ENCODE measurements at regions not wholly inside any gene's neighbourhood (a gene's known extent, or its start where the extent isn't known, plus 50 kb on each side); places are given as distances from the start of the nearest gene placed in this dataset.

DNA sequence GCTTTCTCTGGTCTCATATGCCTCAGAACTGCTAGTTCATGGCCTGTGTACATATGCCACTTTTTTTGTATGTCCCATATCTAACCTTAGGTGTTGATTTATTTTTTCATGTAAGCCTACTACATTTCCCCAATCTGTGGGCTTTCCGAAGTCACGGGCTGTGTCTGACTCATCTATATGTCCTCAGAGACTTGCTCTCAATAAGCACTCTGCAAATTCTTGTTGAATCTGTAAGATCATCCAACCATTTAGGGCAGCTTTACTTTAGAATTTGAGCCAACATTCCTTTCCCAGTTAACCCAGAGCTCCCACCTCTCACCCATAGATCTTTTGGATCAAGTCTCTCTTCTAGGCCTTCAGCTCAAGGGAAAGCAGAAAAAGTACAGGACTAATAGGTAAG is 263.4 kb downstream of the SEC61B start:
- no peak for DNase-seq
- H3K9ac ChIP-seq (ENCODE audit: insufficient read depth in 1 of 2, low read length in 2 of 2) = no peak overlapping the region
- peaks cover 0 to 8% (median 0%) of the 10 kb centered on the region in 5 donors for H3K4me1 ChIP-seq (ENCODE audit: control insufficient read depth in 5 of 5, insufficient read depth in 5 of 5, low read length in 5 of 5)
- WGBS, 2 donors = 67 to 95% methylated on average over 2 of the region's 2 CpGs
- no peak for ATAC-seq (ENCODE audit: insufficient read depth, low FRiP score)
- H3K27ac ChIP-seq (ENCODE audit: low read depth in 1 of 2, low read length in 1 of 2) = no peak overlapping the region
- TF ChIP-seq, protein P1, sequence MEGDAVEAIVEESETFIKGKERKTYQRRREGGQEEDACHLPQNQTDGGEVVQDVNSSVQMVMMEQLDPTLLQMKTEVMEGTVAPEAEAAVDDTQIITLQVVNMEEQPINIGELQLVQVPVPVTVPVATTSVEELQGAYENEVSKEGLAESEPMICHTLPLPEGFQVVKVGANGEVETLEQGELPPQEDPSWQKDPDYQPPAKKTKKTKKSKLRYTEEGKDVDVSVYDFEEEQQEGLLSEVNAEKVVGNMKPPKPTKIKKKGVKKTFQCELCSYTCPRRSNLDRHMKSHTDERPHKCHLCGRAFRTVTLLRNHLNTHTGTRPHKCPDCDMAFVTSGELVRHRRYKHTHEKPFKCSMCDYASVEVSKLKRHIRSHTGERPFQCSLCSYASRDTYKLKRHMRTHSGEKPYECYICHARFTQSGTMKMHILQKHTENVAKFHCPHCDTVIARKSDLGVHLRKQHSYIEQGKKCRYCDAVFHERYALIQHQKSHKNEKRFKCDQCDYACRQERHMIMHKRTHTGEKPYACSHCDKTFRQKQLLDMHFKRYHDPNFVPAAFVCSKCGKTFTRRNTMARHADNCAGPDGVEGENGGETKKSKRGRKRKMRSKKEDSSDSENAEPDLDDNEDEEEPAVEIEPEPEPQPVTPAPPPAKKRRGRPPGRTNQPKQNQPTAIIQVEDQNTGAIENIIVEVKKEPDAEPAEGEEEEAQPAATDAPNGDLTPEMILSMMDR (IDR thresholded peaks at IDR 0.05; ENCODE audit: control extremely low read depth, extremely low read depth) = no peak
- no peak overlapping the region for H3K4me3 ChIP-seq
- peaks cover 0 to 3% (median 0%) of the 10 kb centered on the region in 4 donors for H3K9me3 ChIP-seq (ENCODE audit: control insufficient read depth in 4 of 4, insufficient read depth in 3 of 4, low read length in 3 of 4)
- H3K27me3 ChIP-seq (ENCODE audit: control insufficient read depth in 3 of 3, insufficient read depth in 3 of 3, low read length in 2 of 3) = peaks cover 0 to 41% (median 0%) of the 10 kb centered on the region in 3 donors
- no peaks in the 10 kb centered on the region for H3K36me3 ChIP-seq (ENCODE audit: control insufficient read depth in 4 of 4, insufficient read depth in 4 of 4, low read length in 4 of 4)

DNA sequence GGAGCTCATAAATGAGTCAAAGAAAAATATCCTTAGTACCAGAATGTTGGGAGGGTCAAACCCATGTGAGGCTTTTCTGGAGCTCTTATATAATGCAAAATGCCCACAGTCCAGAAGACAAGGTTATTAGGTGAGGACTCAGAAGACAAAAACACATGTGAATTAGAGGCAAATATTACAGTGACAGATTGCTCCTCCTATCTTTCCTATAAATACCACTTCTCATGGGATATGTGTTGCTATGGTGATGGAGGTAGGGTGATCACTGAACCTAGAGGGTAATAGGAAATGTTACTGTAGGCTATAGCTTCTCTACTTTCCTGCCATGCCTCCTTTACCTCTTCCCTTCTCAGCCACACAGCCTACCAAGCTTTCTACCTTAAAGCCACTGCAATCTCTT is 264.6 kb downstream of the SEC61B start:
- Histone ChIP-seq H3K9ac (ENCODE audit: insufficient read depth in 1 of 2, low read length in 2 of 2) (no peak overlapping the region), H3K9me3 (ENCODE audit: control insufficient read depth in 4 of 4, insufficient read depth in 3 of 4, low read length in 3 of 4) (peaks cover 0 to 3% (median 0%) of the 10 kb centered on the region in 4 donors), H3K4me3 (no peak overlapping the region), H3K27ac (ENCODE audit: low read depth in 1 of 2, low read length in 1 of 2) (no peak overlapping the region), H3K27me3 (ENCODE audit: control insufficient read depth in 3 of 3, insufficient read depth in 3 of 3, low read length in 2 of 3) (peaks cover 0 to 29% (median 0%) of the 10 kb centered on the region in 3 donors), H3K4me1 (ENCODE audit: control insufficient read depth in 5 of 5, insufficient read depth in 5 of 5, low read length in 5 of 5) (peaks cover 0 to 8% (median 0%) of the 10 kb centered on the region in 5 donors), H3K36me3 (ENCODE audit: control insufficient read depth in 4 of 4, insufficient read depth in 4 of 4, low read length in 4 of 4) (no peaks in the 10 kb centered on the region)
- ATAC-seq (ENCODE audit: insufficient read depth, low FRiP score) (no peak), DNase-seq (no peak)
- TF ChIP-seq, protein P1 (IDR thresholded peaks at IDR 0.05; ENCODE audit: control extremely low read depth, extremely low read depth) = no peak

DNA sequence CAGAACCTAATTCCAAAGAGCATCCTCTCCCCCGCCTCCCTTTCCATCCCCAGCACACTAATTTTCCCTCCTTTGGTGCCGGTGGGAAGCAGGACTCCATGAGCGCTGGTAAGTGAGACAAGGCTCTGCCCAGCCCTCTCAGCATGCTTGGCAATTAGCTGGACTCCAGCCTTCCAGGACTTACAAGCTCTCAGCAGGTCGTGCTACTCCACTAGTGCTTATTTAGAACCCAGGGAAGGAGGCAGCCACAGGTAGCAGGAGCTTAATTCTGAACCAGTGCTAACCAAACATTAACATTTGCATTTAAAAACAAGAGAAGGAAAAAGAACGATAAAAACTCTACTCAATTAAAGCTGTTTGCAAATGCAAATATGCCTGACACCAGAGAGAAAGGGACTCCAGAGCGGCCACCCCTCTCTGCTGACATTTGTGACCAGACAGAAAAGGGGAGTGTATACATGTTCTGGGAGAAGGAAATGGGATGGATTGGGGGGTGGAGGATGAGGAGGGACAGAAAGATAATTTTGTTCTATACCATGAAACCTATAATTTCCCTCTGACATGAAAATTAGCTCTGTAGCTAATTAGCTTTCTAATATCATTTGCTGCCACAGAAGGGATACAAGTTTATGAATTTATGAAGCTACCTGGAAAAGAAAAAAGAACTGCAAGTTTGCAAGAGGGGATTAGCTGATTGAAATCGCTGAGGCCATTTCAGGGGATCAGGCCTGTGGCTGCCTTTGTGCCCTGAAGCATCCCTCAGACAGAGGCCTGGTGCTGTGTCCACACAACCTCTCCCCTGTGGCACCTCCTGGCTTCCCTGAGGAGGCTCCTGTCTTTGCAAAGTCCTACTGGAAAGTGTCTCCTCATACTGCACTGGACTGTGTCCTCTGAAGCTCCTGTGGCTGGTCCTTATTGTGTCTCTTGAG is 266.3 kb downstream of the SEC61B start:
- peaks cover 0 to 8% (median 0%) of the 10 kb centered on the region in 5 donors for H3K4me1 ChIP-seq (ENCODE audit: control insufficient read depth in 5 of 5, insufficient read depth in 5 of 5, low read length in 5 of 5)
- H3K27me3 ChIP-seq (ENCODE audit: control insufficient read depth in 3 of 3, insufficient read depth in 3 of 3, low read length in 2 of 3) = peaks cover 0 to 28% (median 0%) of the 10 kb centered on the region in 3 donors
- ATAC-seq (ENCODE audit: insufficient read depth, low FRiP score) = no peak
- H3K9me3 ChIP-seq (ENCODE audit: control insufficient read depth in 4 of 4, insufficient read depth in 3 of 4, low read length in 3 of 4) = peaks cover 0 to 5% (median 0%) of the 10 kb centered on the region in 4 donors
- H3K9ac ChIP-seq (ENCODE audit: insufficient read depth in 1 of 2, low read length in 2 of 2) = no peak overlapping the region
- 75 to 87% methylated on average over 7 of the region's 7 CpGs for WGBS, 2 donors
- no peaks in the 10 kb centered on the region for H3K36me3 ChIP-seq (ENCODE audit: control insufficient read depth in 4 of 4, insufficient read depth in 4 of 4, low read length in 4 of 4)
- TF ChIP-seq, protein P1 (IDR thresholded peaks at IDR 0.05; ENCODE audit: control extremely low read depth, extremely low read depth) = no peak
- H3K27ac ChIP-seq (ENCODE audit: low read depth in 1 of 2, low read length in 1 of 2) = no peak overlapping the region
- DNase-seq = no peak
- no peak overlapping the region for H3K4me3 ChIP-seq
